B cell (primary cell): ENCODE measurements at regions not wholly inside any gene's neighbourhood (a gene's known extent, or its start where the extent isn't known, plus 50 kb on each side); places are given as distances from the start of the nearest gene placed in this dataset.

Experiments
- ATAC-seq: fragments of 200-7000 bp; cut with Tn5 transposase; one replicate; pipeline ENCODE4 v1.10.0; 2021; ENCODE audit warnings: low read depth, mild to moderate bottlenecking, moderate number of reproducible peaks, moderate library complexity
- CTCF ChIA-PET: fragments of 350-600 bp; sonication (Branson Sonifier 250); formaldehyde crosslinking; loops from one replicate; lab custom pipeline; 2021; ENCODE audit warnings: antibody characterized with exemption, inconsistent platforms; lab: Charles Lee
- POLR2A ChIA-PET: fragments of 350-600 bp; sonication (Branson Sonifier 250); formaldehyde crosslinking; loops from one replicate; lab custom pipeline; 2021; ENCODE audit warnings: antibody characterized with exemption; lab: Charles Lee
- DNase-seq: peaks from one replicate; pipeline ENCODE4 v3.0.0; 2013
- H2AFZ ChIP-seq: 2 replicates; pipeline ENCODE4 v1.6.1; 2012; ENCODE audit warnings: mild to moderate bottlenecking, low read depth, low read length; ENCODE audit not compliant: insufficient read depth, poor library complexity, severe bottlenecking
- H3K27ac ChIP-seq, 2 donors: 1 replicate in 1 of 2; 2 replicates in 1 of 2; pipeline ENCODE4 v1.5.1; 2012 to 2013; ENCODE audit warnings: low read length in 2 of 2, mild to moderate bottlenecking in 2 of 2, moderate library complexity in 1 of 2
- H3K27me3 ChIP-seq, 4 experiments: fragments of 200-600 bp in 1 of 4; sonication (generic) in 1 of 4; replicated peaks in 1 of 4; 1 replicate in 2 of 4; 2 replicates in 2 of 4; pipeline versions ENCODE4 v1.6.1 to v1.7.0; 2013 to 2016; ENCODE audit warnings: low read length in 3 of 4, mild to moderate bottlenecking in 2 of 4, mixed read lengths in 1 of 4, moderate library complexity in 1 of 4; ENCODE audit not compliant: insufficient read depth in 4 of 4, control insufficient read depth in 3 of 4; ENCODE audit errors: control extremely low read depth in 1 of 4
- H3K36me3 ChIP-seq, 2 experiments: replicated peaks in 1 of 2; 1 replicate in 1 of 2; 2 replicates in 1 of 2; pipeline versions ENCODE4 v1.6.1 to v1.7.1; 2013; ENCODE audit warnings: low read length in 1 of 2; ENCODE audit not compliant: insufficient read depth in 2 of 2, control insufficient read depth in 1 of 2; ENCODE audit errors: control extremely low read depth in 1 of 2, extremely low read depth in 1 of 2
- H3K4me1 ChIP-seq, 2 donors: fragments of 200-600 bp in 1 of 2; sonication (generic) in 1 of 2; 1 replicate in 1 of 2; 2 replicates in 1 of 2; pipeline versions ENCODE4 v1.5.1 to v1.6.1; 2013 to 2017; ENCODE audit warnings: low read length in 2 of 2; ENCODE audit not compliant: control insufficient read depth in 2 of 2, insufficient read depth in 2 of 2
- H3K4me2 ChIP-seq: replicated peaks from 2 replicates; pipeline ENCODE3; 2012; ENCODE audit warnings: mild to moderate bottlenecking, low read depth, low read length; ENCODE audit not compliant: poor library complexity, severe bottlenecking
- H3K4me3 ChIP-seq, 5 experiments: fragments of 200-600 bp in 1 of 5; sonication (generic) in 1 of 5; 1 replicate in 3 of 5; 2 replicates in 2 of 5; pipeline versions ENCODE4 v1.5.1 to v1.7.0; 2011 to 2016; ENCODE audit warnings: low read length in 4 of 5, mild to moderate bottlenecking in 4 of 5, low read depth in 2 of 5, control low read depth in 1 of 5, moderate library complexity in 1 of 5; ENCODE audit not compliant: insufficient read depth in 1 of 5; ENCODE audit errors: control extremely low read depth in 1 of 5, extremely low read depth in 1 of 5
- H3K79me2 ChIP-seq: fragments of 200-600 bp; sonication (generic); one replicate; pipeline ENCODE4 v1.6.0; 2016; ENCODE audit warnings: low read length; ENCODE audit not compliant: control insufficient read depth, insufficient read depth
- H3K9ac ChIP-seq: fragments of 200-600 bp; sonication (generic); 2 replicates; pipeline ENCODE4 v1.6.1; 2017; ENCODE audit warnings: mild to moderate bottlenecking, low read length, moderate library complexity
- H3K9me3 ChIP-seq, 3 donors: one replicate each; pipeline versions ENCODE4 v1.6.1 to v1.7.1; 2013; ENCODE audit warnings: low read length in 2 of 3; ENCODE audit not compliant: control insufficient read depth in 2 of 3, insufficient read depth in 1 of 3; ENCODE audit errors: control extremely low read depth in 1 of 3
- H4K20me1 ChIP-seq: 2 replicates; pipeline ENCODE4 v1.6.0; 2012; ENCODE audit warnings: mild to moderate bottlenecking, low read length; ENCODE audit not compliant: insufficient read depth, control insufficient read depth, poor library complexity, severe bottlenecking
- H3K27ac Mint-ChIP-seq: one replicate; pipeline ENCODE4 v1.8.0; 2021; ENCODE audit warnings: mixed read lengths
- H3K27me3 Mint-ChIP-seq: one replicate; pipeline ENCODE4 v1.8.0; 2021; ENCODE audit warnings: mixed read lengths
- H3K4me1 Mint-ChIP-seq: one replicate; pipeline ENCODE4 v1.8.0; 2021; ENCODE audit warnings: mixed read lengths
- H3K4me3 Mint-ChIP-seq: one replicate; pipeline ENCODE4 v1.8.0; 2021; ENCODE audit warnings: mixed read lengths
- H3K9me3 Mint-ChIP-seq: one replicate; pipeline ENCODE4 v1.8.0; 2022; ENCODE audit warnings: mixed read lengths; ENCODE audit not compliant: insufficient read depth
- CTCF ChIP-seq: fragments of 200-600 bp; IDR thresholded peaks from one replicate; pipeline ENCODE4 v1.8.0; 2022; ENCODE audit warnings: antibody characterized with exemption, mild to moderate bottlenecking
- EZH2 ChIP-seq: IDR thresholded peaks from 2 replicates; pipeline ENCODE4 v1.6.1; 2012; ENCODE audit warnings: borderline replicate concordance, low read depth, mild to moderate bottlenecking, moderate library complexity, low read length; ENCODE audit not compliant: insufficient read depth, poor library complexity, severe bottlenecking
- WGBS: methylation state at CpG from one replicate; pipeline ENCODE4 v1.1.5; 2013; ENCODE audit warnings: missing lambda C conversion rate; ENCODE audit not compliant: insufficient coverage; 5-methylcytosine and 5-hydroxymethylcytosine counted together
- intact Hi-C: fragments of 100-400 bp; cut with micrococcal nuclease; formaldehyde crosslinking; loops from one replicate; pipeline ENCODE4 v1.10.0; 2022

- Histone ChIP-seq H3K4me3 (no peak overlapping the region), H3K9ac (no peak overlapping the region), H3K79me2 (no peaks in the 10 kb centered on the region), H3K4me1 (no peaks in the 10 kb centered on the region), H3K27ac (no peak overlapping the region), H3K36me3 (no peaks in the 10 kb centered on the region), H2AFZ (no peak overlapping the region), H3K27me3 (no peaks in the 10 kb centered on the region), H3K9me3 (peaks cover 0 to 42% (median 0%) of the 10 kb centered on the region in 3 donors), H4K20me1 (no peaks in the 10 kb centered on the region), H3K4me2 (no peak overlapping the region)
- DNase-seq: no peak
- POLR2A ChIA-PET: no interaction called here
- ATAC-seq: no peak
- WGBS: 88% methylated on average over 5 of the region's 5 CpGs
- Mint-ChIP-seq H3K9me3 (no peaks in the 10 kb centered on the region), H3K4me3 (no peak overlapping the region), H3K27ac (no peak overlapping the region), H3K4me1 (no peaks in the 10 kb centered on the region), H3K27me3 (no peaks in the 10 kb centered on the region)
- CTCF ChIA-PET: no interaction called here
- intact Hi-C loops: no loop called here
- TF ChIP-seq CTCF (no peak), EZH2 (no peak)
Observed at GRCh38 chr5:2507611-2508010, 243.9 kb downstream of the IRX2 start.

DNA sequence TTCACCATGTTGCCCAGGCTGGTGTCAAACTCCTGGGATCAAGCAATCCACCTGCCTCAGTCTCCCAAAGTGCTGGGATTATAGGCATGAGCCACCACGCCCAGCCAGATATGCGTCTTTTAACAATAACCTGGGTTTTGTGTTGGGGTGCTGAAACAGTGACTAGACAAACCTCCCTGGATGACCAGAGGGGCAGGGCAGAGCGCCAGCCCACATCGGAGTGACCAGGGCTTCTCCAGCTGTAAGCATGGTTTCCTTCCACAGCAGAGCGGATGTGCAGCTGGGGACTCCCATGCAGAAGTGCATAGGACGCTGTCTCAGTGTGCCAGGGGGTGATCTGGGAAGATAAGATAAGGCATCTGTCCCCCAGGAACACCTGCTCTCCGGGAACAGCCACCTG, 244.9 kb downstream of the IRX2 start:
- TF ChIP-seq CTCF: no peak
- TF ChIP-seq EZH2: no peak
- DNase-seq: no peak
- H4K20me1 ChIP-seq: no peaks in the 10 kb centered on the region
- intact Hi-C loops: no loop called here
- H3K27me3 Mint-ChIP-seq: no peaks in the 10 kb centered on the region
- no peak overlapping the region for H2AFZ ChIP-seq
- no peak overlapping the region for H3K4me2 ChIP-seq
- ChIA-PET CTCF (no interaction called here), POLR2A (no interaction called here)
- H3K9me3 ChIP-seq: peaks cover 0 to 42% (median 0%) of the 10 kb centered on the region in 3 donors
- H3K9ac ChIP-seq: no peak overlapping the region
- no peaks in the 10 kb centered on the region for H3K4me1 ChIP-seq
- no peaks in the 10 kb centered on the region for H3K79me2 ChIP-seq
- no peak overlapping the region for H3K4me3 ChIP-seq
- H3K27ac Mint-ChIP-seq: no peak overlapping the region
- no peaks in the 10 kb centered on the region for H3K36me3 ChIP-seq
- no peaks in the 10 kb centered on the region for H3K9me3 Mint-ChIP-seq
- H3K27ac ChIP-seq: no peak overlapping the region
- H3K27me3 ChIP-seq: no peaks in the 10 kb centered on the region
- H3K4me3 Mint-ChIP-seq: no peak overlapping the region
- ATAC-seq: no peak
- WGBS: 83% methylated on average over 6 of the region's 7 CpGs
- no peaks in the 10 kb centered on the region for H3K4me1 Mint-ChIP-seq
